IMR-90 (cell line): ENCODE measurements at regions not wholly inside any gene's neighbourhood (a gene's known extent, or its start where the extent isn't known, plus 50 kb on each side); places are given as distances from the start of the nearest gene placed in this dataset.

Source experiments
- ATAC-seq: fragments of 200-7000 bp; cut with Tn5 transposase; 2 replicates; pipeline ENCODE4 v1.9.1; 2020; ENCODE audit warnings: low read depth, mild to moderate bottlenecking, moderate library complexity
- BruUV-seq: library from RNA; stranded (reverse); fragments of 400-500 nt; replicated peaks from 2 replicates; lab custom pipeline; 2021; lab: Mats Ljungman, UMichigan
- CTCF ChIA-PET: fragments of 300-600 bp; formaldehyde crosslinking; extraction: SDS; loops from one replicate; lab custom pipeline; 2021; ENCODE audit warnings: antibody characterized with exemption; lab: Yijun Ruan, JAX
- POLR2A ChIA-PET: fragments of 300-600 bp; sonication (Branson Sonifier 250); formaldehyde crosslinking; loops from one replicate; lab custom pipeline; 2022; ENCODE audit warnings: antibody characterized with exemption; ENCODE audit not compliant: unreplicated experiment; lab: Charles Lee
- DNase-seq: peaks from one replicate; pipeline ENCODE4 v3.0.0; 2013
- H2AFZ ChIP-seq: replicated peaks from 2 replicates; pipeline ENCODE3; 2013; ENCODE audit warnings: low read length, mild to moderate bottlenecking; ENCODE audit not compliant: poor library complexity
- H2AK5ac ChIP-seq: 2 replicates; pipeline ENCODE4 v1.6.1; 2013; ENCODE audit warnings: low read depth, low read length, inconsistent platforms
- H2AK9ac ChIP-seq: replicated peaks from 2 replicates; pipeline ENCODE3; 2013; ENCODE audit warnings: mild to moderate bottlenecking, low read depth, low read length, moderate library complexity; ENCODE audit not compliant: poor library complexity
- H2BK120ac ChIP-seq: 2 replicates; pipeline ENCODE4 v1.6.1; 2013; ENCODE audit warnings: low read depth, low read length, inconsistent platforms
- H2BK15ac ChIP-seq: 3 replicates; pipeline ENCODE4 v1.6.1; 2013; ENCODE audit warnings: low read depth, low read length, inconsistent platforms
- H2BK20ac ChIP-seq: 2 replicates; pipeline ENCODE4 v1.6.1; 2013; ENCODE audit warnings: low read depth, mild to moderate bottlenecking, inconsistent platforms, low read length, moderate library complexity
- H2BK5ac ChIP-seq: 2 replicates; pipeline ENCODE4 v1.6.1; 2013; ENCODE audit warnings: mild to moderate bottlenecking, low read depth, low read length, inconsistent platforms; ENCODE audit not compliant: poor library complexity, severe bottlenecking
- H3K14ac ChIP-seq: replicated peaks from 2 replicates; pipeline ENCODE4 v1.6.1; 2013; ENCODE audit warnings: low read depth, low read length, inconsistent platforms
- H3K18ac ChIP-seq: 2 replicates; pipeline ENCODE4 v1.6.1; 2013; ENCODE audit warnings: low read depth, low read length, control low read depth
- H3K23ac ChIP-seq: 2 replicates; pipeline ENCODE4 v1.6.1; 2013; ENCODE audit warnings: low read depth, low read length, inconsistent platforms
- H3K27ac ChIP-seq: 2 replicates; pipeline ENCODE4 v1.5.1; 2013; ENCODE audit warnings: mild to moderate bottlenecking, control low read depth, low read length; ENCODE audit not compliant: insufficient read depth
- H3K27me3 ChIP-seq: 2 replicates; pipeline ENCODE4 v1.6.1; 2013; ENCODE audit warnings: low read length; ENCODE audit not compliant: control insufficient read depth, insufficient read depth
- H3K36me3 ChIP-seq: 2 replicates; pipeline ENCODE4 v1.6.1; 2013; ENCODE audit warnings: low read length, mixed read lengths; ENCODE audit not compliant: control insufficient read depth, insufficient read depth
- H3K4ac ChIP-seq: 2 replicates; pipeline ENCODE4 v1.6.1; 2013; ENCODE audit warnings: low read depth, low read length, inconsistent platforms
- H3K4me1 ChIP-seq: 2 replicates; pipeline ENCODE4 v1.6.1; 2013; ENCODE audit warnings: low read length, mixed read lengths; ENCODE audit not compliant: control insufficient read depth, insufficient read depth
- H3K4me2 ChIP-seq: 2 replicates; pipeline ENCODE4 v1.6.1; 2013; ENCODE audit warnings: low read depth, mild to moderate bottlenecking, control low read depth, low read length, moderate library complexity
- H3K4me3 ChIP-seq: 2 replicates; pipeline ENCODE4 v1.5.1; 2013; ENCODE audit warnings: low read depth, mild to moderate bottlenecking, control low read depth, low read length, moderate library complexity; ENCODE audit not compliant: insufficient read depth
- H3K56ac ChIP-seq: 2 replicates; pipeline ENCODE4 v1.6.1; 2013; ENCODE audit warnings: low read length, inconsistent platforms; ENCODE audit not compliant: insufficient read depth; ENCODE audit errors: extremely low read depth
- H3K79me1 ChIP-seq, 2 experiments: 2 replicates each; pipeline ENCODE4 v1.6.1; 2013; ENCODE audit warnings: low read length in 2 of 2, inconsistent platforms in 1 of 2, low read depth in 1 of 2
- H3K9ac ChIP-seq: 2 replicates; pipeline ENCODE4 v1.6.1; 2013; ENCODE audit warnings: low read depth, low read length, control low read depth
- H3K9me1 ChIP-seq: 2 replicates; pipeline ENCODE4 v1.6.1; 2013; ENCODE audit warnings: low read length, inconsistent platforms; ENCODE audit not compliant: insufficient read depth
- H3K9me3 ChIP-seq: 2 replicates; pipeline ENCODE4 v1.6.1; 2013; ENCODE audit warnings: low read length; ENCODE audit not compliant: control insufficient read depth, insufficient read depth
- H4K20me1 ChIP-seq: 2 replicates; pipeline ENCODE4 v1.6.1; 2013; ENCODE audit warnings: low read length, inconsistent platforms; ENCODE audit not compliant: insufficient read depth
- H4K5ac ChIP-seq: 2 replicates; pipeline ENCODE4 v1.6.1; 2013; ENCODE audit warnings: mild to moderate bottlenecking, low read depth, low read length, control low read depth
- H4K8ac ChIP-seq, 2 experiments: 2 replicates each; pipeline ENCODE4 v1.6.1; 2013; ENCODE audit warnings: low read depth in 2 of 2, low read length in 2 of 2, control low read depth in 1 of 2, inconsistent platforms in 1 of 2
- H4K91ac ChIP-seq: 2 replicates; pipeline ENCODE4 v1.6.1; 2013; ENCODE audit warnings: low read depth, low read length, inconsistent platforms; ENCODE audit not compliant: insufficient read depth
- CEBPB ChIP-seq: IDR thresholded peaks from 2 replicates; pipeline ENCODE4 v1.6.1; 2012; ENCODE audit warnings: low read depth, low read length, improper control_type of control experiment
- CHD1 ChIP-seq: IDR thresholded peaks from 2 replicates; pipeline ENCODE4 v1.6.1; 2012; ENCODE audit warnings: low read depth, low read length, improper control_type of control experiment
- CTCF ChIP-seq: conservative IDR thresholded peaks from 2 replicates; pipeline ENCODE4 v1.5.1; 2012; ENCODE audit warnings: mild to moderate bottlenecking, low read depth, low read length, improper control_type of control experiment
- ELK1 ChIP-seq: fragments of 150-350 bp; IDR thresholded peaks from 2 replicates; pipeline ENCODE4 v1.6.1; 2016; ENCODE audit warnings: low read depth, mild to moderate bottlenecking, low read length, moderate library complexity, borderline replicate concordance
- RAD21 ChIP-seq: IDR thresholded peaks from 2 replicates; pipeline ENCODE4 v1.6.1; 2012; ENCODE audit warnings: low read length, improper control_type of control experiment
- RCOR1 ChIP-seq: IDR thresholded peaks from 2 replicates; pipeline ENCODE4 v1.6.1; 2012; ENCODE audit warnings: mild to moderate bottlenecking, low read length, improper control_type of control experiment; ENCODE audit not compliant: insufficient replicate concordance
- RFX5 ChIP-seq: IDR thresholded peaks from 2 replicates; pipeline ENCODE4 v1.8.0; 2012; ENCODE audit warnings: low read depth, mild to moderate bottlenecking, low read length, moderate library complexity
- WGBS, 2 experiments: methylation state at CpG; one replicate each; pipeline versions ENCODE4 v1.1.5 to v1.1.7; 2013; ENCODE audit warnings: missing lambda C conversion rate in 2 of 2; ENCODE audit not compliant: insufficient read length in 1 of 2; ENCODE audit errors: extremely low coverage in 2 of 2; 5-methylcytosine and 5-hydroxymethylcytosine counted together
- dilution Hi-C: fragments of 300-500 bp; cut with HindIII; formaldehyde crosslinking; loops from one replicate; pipeline ENCODE4 v1.14.3; 2018; ENCODE audit warnings: low sequenced_read_pairs; ENCODE audit not compliant: unreplicated experiment
- in situ Hi-C: fragments of 300-500 bp; cut with MboI; formaldehyde crosslinking; loops from 3 replicates; pipeline ENCODE4 v1.14.3; 2019; ENCODE audit warnings: low sequenced_read_pairs, inconsistent platforms, mixed read lengths
- intact Hi-C: fragments of 100-400 bp; cut with micrococcal nuclease; formaldehyde crosslinking; loops from 2 replicates; pipeline ENCODE4 v1.10.0; 2022

GRCh38 chr2:118772487-118773200 is 74.8 kb downstream of the EN1 start:
- Histone ChIP-seq H2BK20ac (no peak overlapping the region), H3K4me1 (no peaks in the 10 kb centered on the region), H4K91ac (no peak overlapping the region), H3K4me3 (no peak overlapping the region), H3K9me1 (no peaks in the 10 kb centered on the region), H4K8ac (no peak overlapping the region), H2BK15ac (no peak overlapping the region), H4K20me1 (no peaks in the 10 kb centered on the region), H3K23ac (no peak overlapping the region), H4K5ac (no peak overlapping the region), H2BK5ac (no peak overlapping the region), H2AK9ac (no peak overlapping the region), H3K9ac (no peak overlapping the region), H2BK120ac (no peak overlapping the region), H3K27ac (no peak overlapping the region), H3K14ac (no peak overlapping the region), H3K79me1 (no peaks in the 10 kb centered on the region), H3K9me3 (no peaks in the 10 kb centered on the region), H2AFZ (no peak overlapping the region), H3K36me3 (no peaks in the 10 kb centered on the region), H2AK5ac (no peak overlapping the region), H3K18ac (no peak overlapping the region), H3K4me2 (no peak overlapping the region), H3K27me3 (peaks cover 18% of the 10 kb centered on the region), H3K4ac (no peak overlapping the region), H3K56ac (no peak overlapping the region)
- DNase-seq = no peak
- no peak for TF ChIP-seq CEBPB
- TF ChIP-seq CHD1 = no peak
- no peak for TF ChIP-seq RCOR1
- TF ChIP-seq RAD21 = no peak
- TF ChIP-seq RFX5 = no peak
- TF ChIP-seq CTCF = no peak
- TF ChIP-seq ELK1 = no peak
- CTCF ChIA-PET = no interaction called here
- 60% methylated on average over 1 of the region's 22 CpGs; no CpG with 5 or more reads in 1 of the 2 experiments for WGBS, 2 experiments
- intact Hi-C loops (no loop called here), in situ Hi-C loops (no loop called here), dilution Hi-C loops (no loop called here)
- no TSS peak for BruUV-seq
- no peak for ATAC-seq
- POLR2A ChIA-PET = no interaction called here
